GM18499 (cell line): ENCODE measurements at regions not wholly inside any gene's neighbourhood (a gene's known extent, or its start where the extent isn't known, plus 50 kb on each side); places are given as distances from the start of the nearest gene placed in this dataset.

ENCODE experiments used
- ATAC-seq: cut with Tn5 transposase; IDR thresholded peaks from one replicate; pipeline ENCODE4 v1.9.1; 2021; ENCODE audit warnings: moderate number of reproducible peaks; ENCODE audit not compliant: insufficient read depth, unreplicated experiment

DNA sequence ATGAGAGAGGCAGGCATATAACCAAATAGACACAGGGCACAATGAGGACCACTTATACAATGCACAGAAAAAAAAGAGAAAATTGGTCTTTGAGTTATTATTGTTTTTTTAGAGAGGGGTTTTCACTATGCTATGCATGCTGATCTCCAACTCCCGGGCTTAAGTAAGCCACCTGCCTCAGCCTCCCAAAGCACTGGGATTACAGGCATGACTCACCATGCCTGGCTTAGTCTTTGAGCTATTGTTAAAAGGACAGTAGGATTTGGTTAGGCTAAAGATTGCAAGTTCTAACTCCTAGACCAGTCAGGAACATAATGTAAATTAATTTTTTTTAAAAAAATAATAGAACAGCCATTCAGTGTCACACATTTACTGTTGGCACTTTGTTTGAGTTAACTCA is 340.1 kb downstream of the GPAT3 start:
- no peak for ATAC-seq

DNA sequence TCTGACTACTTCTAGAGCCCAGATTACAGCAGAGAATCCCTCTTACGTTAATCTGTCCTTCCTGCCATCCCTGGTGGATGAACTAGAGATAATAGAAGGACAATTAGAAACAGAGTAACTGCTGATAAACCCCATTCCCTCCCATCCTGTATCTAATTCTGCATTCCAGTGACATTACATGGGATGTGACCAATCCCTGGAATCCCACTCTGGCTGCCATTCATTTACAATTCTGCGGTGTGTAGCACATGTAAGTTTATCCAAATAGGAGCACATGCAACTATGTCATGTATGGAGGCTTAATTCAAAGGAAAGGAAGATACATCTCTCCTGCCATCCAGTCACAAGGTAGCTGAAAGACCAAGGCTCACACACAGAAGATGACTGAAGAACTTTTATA is 339.5 kb downstream of the GPAT3 start:
- ATAC-seq: no peak

DNA sequence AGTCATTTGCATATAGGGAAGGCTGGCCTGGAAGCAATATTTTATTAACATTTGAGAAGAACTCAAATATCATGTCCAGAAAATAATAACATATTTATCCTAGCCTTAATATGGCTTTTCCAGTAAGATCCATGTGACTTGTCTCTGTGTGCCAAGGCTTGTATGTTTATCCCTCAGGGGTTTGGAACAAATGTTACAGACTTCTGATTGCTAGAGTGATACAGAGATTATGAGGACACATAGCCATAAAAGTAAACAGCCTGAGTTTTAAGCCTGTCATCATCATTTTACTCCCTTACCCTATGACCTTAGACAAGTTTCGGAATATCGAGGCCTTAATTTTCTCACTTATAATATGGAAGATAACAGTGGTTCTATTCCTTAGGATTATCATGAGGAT is 338.1 kb downstream of the GPAT3 start:
- ATAC-seq: no peak

DNA sequence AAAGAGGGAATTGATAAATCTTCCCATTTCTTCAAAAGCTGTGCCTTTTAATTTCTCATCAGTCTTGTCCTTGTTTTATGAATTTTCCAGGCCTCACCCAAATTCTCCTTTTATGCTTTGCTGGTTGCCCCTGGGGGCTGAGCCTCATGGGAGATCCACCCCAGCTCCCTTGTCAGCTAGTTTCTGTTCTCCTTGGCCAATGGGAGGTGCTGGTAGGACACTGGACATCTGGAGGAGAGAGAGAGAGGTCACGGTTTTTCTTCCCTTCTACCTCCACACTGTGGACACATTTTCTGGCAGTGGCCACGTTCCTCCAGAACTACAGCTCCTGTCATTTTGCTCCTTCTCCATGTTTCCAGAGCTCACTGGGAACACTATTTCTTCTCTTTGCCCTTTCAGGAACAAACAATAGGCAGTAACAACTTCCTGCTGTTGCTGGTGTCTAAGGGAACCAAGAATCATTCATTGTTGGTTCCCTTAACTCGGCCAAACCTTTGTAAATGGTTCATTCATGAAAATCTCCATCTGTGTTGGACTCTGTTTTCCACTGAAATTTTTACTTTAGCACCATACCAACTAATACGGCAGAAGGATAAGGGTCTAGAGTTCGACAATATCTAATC is 334.5 kb downstream of the GPAT3 start:
- ATAC-seq: no peak

DNA sequence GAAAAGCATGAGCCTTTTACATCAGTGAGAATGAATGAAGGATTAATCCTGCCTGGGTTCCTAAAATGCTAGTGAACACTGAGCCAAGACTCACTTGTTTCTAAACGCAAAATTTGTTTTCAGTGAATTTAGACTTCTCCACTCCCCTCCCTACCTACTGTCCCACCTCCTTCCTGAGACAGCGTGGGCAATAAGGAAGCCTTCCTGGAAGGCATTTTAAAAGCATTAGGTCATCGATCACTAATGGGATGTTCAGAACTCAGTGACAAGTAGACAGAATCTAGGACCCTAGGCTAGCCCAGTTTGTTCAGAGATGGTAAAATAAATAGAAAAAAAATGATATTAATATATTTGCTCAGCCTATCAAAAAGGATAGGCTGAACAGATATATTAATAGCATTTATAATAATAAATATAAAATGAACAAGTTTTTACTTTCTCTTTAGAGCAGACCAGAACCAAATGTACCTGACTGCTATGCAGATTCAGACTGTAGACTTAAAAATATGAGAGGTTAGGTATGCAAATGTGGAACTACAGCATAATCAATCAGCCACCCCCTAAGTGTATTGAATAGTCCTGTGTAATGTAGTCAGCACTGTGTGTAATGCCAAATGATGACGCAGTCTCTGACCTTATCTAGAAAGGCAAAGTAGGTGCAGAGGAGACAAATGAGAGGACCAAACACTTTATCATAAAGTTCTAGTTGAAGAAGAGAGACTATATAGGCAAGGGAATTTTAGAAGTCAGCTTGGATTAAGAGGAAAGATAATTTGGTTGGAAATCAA is 331.1 kb downstream of the GPAT3 start:
- ATAC-seq: no peak

DNA sequence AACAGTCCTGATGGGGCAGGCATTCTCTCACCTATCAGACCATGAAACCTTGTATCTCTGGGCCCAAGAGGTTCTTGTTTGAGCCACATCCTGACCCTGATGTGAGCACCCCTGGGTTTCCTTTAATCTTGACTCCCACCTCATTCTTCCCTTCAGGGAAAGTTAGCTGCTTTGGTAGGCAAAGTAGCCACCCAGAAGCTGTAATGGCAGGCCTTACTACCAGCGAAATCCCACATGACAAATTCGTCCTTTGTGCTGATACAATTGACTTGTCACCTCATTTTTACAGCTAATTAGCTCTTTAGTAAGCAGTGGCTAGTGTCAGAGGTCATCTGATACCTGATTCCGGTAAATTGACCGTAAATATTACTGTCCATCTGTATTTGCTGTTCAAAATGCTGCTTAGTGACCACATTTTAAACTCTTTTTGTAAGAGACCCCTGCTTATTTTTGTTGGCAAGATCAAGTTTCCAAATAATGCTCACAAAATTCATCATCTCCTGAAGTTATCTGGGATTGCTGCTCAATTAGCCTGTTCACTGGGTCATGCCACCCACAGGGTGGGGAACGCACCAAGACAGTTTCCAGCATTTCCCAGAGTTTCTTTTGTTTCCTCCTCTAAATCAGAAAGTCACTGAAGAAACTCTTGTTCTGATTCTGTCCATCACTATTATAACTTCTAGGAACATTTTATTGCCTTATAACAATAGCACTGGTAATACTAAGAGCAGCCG is 329.7 kb downstream of the GPAT3 start:
- ATAC-seq: no peak

DNA sequence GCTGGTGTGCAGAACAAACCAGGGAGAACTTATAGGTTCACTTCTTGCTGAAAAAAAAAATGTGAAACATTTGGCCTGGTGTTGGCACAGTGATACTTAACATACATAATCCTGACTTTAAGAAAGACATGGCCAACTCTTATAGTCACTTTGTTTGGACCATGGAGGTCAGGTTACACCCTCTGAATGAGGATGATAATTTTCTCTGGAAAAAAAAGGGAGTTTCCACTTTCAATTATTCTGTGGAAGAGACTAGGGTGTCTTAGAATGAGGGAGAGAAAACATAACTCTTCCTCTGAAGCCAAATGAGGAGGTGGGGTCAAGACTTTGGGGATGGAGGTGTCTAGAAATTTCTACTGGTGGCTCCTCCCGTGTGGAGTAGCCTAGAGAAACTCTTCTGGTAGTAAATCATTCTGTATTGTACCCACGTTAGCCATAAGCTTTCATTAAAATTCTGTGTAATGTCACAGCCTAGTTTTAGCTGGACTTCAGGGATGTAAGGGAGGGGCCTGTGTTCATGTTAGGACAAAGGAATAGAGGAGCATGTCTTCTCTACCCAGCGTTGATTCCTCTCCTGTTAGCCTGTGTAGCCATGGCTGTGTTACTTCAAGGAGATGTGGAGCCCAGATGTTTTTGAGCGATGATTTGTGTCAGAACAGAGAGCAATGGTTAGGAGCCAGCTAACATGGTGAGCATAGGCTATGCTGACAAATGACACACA is 328.3 kb downstream of the GPAT3 start:
- ATAC-seq: no peak

DNA sequence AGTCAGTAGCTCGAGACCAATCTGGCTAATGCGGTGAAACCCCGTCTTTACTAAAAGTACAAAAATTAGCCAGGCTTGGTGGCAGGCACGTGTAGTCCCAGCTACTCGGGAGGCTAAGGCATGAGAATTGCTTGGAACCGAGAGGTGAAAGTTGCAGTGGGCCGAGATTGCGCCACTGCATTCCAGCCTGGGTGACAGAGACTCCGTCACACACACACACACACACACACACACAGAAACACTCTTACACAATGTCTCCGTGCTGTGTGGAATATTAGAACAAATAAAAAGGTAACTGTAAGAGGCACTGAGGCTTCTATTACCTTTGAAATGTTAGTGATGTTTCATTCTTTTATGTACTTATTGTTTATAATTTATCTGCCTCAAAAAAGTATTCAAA is 326.6 kb downstream of the GPAT3 start:
- no peak for ATAC-seq

DNA sequence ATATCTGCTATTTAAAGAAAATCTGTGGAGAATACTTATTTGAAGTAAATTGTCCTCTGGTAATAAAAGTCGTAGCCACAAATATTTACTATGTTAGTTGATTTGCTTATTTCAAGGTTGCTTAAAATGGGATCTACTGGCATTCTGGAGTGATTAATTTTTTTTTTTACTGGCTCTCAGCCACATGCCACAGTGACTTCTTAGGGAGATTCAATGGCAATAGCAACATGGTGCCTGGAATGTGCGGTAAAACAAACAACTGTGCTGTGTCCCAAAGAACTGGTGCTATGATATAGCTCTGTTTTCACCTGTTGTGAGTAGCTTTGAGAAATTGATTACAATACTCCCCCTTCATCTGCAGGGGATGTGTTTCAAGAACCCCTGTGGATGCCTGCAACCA is 324.3 kb downstream of the GPAT3 start:
- no peak for ATAC-seq

DNA sequence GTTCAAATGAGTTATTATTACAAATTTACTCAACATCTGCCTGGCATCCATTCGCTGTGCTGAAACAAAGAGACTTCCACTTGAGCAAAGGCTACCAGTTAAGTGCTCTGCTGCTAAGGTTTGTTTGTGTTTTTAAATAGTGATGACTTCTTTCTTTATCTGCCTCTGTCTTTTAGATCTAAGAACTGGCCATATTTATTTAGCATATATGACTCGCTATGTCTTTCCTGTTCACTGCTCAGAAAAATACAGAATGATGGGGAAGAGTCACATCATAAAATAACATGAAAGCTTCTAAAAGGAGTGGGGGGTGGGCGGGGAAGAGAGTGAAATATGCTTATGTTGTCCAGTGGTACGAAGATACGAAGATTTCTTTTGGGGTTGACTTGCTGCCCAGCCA is 322.2 kb downstream of the GPAT3 start:
- ATAC-seq: no peak

DNA sequence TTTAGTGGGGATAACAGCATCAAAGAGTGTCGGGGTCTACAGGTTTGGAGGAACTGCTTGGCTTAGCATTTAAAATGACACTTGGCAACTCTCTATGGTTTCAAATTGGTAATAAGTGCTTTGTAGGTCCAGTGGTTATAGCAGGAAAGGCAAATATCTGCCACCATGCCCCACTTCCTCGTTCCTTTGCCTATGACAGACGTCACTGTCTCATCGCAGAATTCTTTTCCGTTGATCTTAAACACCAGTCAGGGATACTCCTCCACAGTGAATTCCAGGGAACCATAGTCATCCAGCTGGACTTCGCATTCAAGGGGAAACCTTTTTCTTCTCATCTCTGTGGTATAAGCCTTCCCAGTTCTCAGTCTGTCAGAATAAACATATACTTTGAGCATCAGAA is 319.1 kb downstream of the GPAT3 start:
- no peak for ATAC-seq

DNA sequence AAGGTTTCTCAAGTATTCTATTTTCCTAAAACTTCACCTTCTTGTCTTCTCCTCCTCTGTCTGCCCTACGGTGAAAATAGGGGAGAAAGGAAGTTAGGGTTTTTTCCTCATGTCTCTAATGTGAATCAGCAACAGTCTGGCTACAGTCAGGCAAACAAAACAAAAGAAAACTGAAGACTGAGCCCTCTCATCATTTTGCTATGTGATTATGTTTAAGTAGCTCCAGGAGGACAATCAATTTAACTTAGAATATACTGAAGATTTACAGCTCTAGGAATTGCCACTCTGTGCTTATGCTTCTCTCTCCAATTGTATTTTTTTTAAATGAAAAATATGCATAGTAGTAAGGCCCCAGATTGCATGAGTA is 316.2 kb downstream of the GPAT3 start:
- no peak for ATAC-seq

DNA sequence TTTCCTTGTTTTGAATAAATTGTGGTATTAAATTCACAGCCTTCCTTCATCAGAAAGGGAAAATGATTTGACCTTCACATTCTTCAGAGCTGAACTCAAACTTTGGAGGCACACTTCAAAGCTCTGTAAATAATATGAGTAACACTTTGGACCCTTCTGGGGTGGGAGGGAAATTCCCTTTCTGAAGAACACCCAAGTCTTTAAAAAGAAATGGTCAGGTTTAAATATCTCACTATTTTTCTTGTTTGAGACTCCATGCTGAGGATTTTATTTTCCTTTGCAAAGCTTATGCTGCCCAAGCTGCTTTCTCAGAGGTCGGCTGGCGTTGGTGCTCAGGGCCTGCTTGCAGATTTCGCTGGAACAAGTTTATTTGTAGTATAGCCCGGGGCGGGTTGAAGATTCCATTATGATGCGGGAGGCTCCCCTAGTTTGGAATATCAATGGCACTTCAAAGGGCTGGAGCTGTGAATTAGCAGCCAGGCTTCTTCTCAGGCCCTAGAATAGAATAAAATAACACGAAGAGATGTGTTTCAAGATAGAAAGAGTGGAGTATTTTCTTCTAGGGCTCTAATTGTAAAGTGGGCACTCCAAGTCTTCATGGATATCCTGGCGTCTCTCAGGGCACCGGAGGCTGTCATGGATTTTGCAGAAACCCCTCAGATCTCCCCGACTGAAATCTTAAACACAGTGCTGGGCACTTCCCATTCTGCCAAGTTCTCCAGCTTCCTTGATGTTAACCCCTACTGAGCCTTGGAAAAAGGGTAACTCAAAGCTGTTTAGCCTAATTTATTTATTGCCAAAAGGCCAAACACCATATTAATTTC is 315.6 kb downstream of the GPAT3 start:
- no peak for ATAC-seq

DNA sequence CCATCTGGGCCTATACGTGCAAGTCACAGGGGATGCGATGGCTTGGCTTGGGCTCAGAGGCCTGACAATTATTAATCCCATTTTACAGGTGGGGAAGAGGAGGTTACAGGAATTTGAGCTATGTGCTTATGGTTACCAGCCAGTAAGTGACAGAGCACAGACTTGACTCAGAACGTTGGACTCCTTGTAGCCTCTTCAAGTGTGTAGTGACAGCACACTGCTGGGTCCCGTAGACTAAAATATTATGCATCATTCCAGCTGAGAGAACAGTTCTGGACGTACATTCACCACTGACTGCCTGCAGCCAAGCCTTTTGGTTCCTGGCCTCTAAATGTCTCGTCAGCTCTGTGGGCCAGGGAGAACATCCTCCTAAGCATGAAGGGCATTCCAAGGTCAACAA is 314.5 kb downstream of the GPAT3 start:
- no peak for ATAC-seq

DNA sequence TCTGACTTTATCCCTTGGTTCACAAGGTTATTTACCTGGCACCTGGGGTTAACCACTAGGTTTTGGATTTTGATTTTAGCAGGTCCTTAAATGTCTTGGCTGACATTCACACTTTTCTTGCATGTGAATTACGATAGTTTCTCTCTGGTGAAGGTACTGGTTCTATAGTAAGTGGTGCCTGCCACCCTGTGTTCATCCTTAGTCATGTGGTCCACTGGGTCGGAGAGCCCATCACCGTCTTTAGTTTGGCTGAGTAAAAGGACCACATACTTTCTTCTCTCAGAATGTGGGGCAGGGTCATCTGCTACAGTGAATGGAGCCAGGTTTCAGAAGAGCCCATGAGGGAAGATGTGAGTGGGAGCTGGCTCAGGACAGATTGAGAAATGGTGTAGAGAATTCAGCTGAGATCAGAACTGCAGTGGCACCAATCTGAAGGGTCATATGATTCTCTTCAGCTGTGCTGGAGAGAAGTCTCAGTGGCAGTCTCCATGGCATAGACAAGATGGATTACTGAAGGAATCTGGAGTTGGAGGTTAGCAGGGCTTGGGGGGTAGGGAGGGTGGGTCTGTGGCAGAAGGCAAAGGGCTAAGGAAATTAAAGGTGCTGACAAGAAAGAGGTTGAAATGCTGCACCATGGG is 310.4 kb downstream of the GPAT3 start:
- no peak for ATAC-seq

DNA sequence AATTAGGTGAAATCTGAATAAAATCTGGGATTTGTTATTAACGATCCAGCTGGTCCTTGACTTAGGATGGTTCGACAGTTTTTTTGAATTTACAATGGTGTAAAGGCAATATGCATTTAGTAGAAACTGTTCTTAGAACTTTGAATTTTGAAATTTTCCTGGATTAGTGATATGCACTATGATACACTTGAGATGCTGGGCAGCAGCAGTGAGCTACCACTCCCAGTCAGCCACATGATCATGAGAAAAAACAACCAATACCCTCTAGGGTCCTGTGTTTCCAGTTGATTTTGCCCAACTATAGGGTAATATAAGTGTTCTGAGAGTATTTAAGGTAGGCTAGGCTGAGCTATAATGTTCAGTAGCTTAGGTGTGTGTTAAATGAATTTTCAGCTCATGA is 303.7 kb downstream of the GPAT3 start:
- no peak for ATAC-seq

DNA sequence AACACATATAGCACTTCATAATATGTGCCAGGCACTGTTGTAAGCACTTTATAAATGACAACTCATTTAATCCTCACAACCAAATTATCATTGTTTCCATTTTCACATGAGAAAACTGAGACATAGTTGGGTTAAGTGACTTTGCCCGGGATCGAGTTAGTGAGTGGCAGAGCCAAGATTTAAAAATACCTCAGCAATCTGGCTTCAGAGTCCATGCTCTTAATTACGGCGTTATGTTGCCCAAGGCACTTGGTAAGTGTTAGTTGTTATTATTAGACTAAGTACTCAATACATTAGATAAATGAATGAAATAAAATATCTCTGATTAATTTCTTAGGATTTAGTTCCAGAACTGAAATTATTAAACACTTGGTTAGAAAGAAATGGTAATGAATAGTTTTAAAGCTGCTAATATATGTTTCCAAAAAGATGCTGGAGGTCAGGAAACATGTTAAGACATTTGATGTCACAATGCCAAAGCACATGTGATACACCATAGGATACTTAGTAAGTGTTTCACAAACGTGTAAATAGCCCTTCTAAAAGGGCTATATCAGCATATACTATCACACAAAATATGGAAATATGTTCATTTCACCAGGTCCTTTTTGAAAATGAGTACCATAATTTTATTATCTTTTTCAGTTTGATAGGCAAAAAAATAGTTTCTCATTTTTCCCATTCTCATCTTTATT is 301.9 kb downstream of the GPAT3 start:
- ATAC-seq: no peak

DNA sequence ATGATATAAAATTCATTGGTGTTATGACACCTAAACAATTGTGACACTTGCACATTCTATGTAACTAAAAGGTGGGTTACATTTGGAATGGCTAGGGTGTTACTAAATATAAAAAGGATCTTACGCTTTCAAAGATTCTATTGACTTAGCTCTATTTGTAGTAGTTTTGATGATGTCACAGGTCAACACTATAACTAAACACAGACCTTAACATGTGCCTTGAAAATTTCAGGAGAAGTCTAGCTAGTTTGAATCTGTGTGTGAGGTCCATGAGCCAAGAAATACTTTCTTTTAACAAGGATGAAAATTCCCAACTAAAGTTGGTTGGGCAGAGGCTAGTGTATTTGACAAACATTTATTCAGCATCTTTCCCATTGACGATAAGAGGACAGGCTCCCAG is 298.0 kb downstream of the GPAT3 start:
- ATAC-seq: no peak
